ENCODE measurements at regions not wholly inside any gene's neighbourhood (a gene's known extent, or its start where the extent isn't known, plus 50 kb on each side); places are given as distances from the start of the nearest gene placed in this dataset.
"Not testable (repeated sequence)": the region's sequence is repeated elsewhere in the genome, so short reads cannot be mapped to it uniquely, and the experiment has no call there.

- no peak for TF ChIP-seq CTCF (conservative IDR thresholded peaks at IDR 0.05; ENCODE audit: low read depth)
- DNase-seq (ENCODE audit: low spot score), result no peak
- ChIA-PET CTCF (no interaction called here), POLR2A (ENCODE audit: low non-redundant PET) (no interaction called here)
- H3K27ac ChIP-seq, result no peak overlapping the region
Observed at GRCh38 chr4:158122501-158122900, 50.3 kb downstream of the GASK1B start.

GRCh38 chr4:158121161-158121579, 51.7 kb downstream of the GASK1B start:
- ChIA-PET CTCF (interaction anchor here (0.6 kb wide), 1 partner anchor 135 kb away, joined by 5 read pairs; no protein-coding TSS in a partner anchor), POLR2A (ENCODE audit: low non-redundant PET) (no interaction called here)
- DNase-seq (ENCODE audit: low spot score), result peak; percentile 6
- no peak overlapping the region for H3K27ac ChIP-seq
- no peak for TF ChIP-seq CTCF (conservative IDR thresholded peaks at IDR 0.05; ENCODE audit: low read depth)

GRCh38 chr4:158120645-158121151, 52.1 kb downstream of the GASK1B start:
- CTCF ChIA-PET; H3K27ac ChIP-seq; DNase-seq (ENCODE audit: low spot score); POLR2A ChIA-PET (ENCODE audit: low non-redundant PET): not testable (repeated sequence)

GRCh38 chr4:158112611-158113010, 60.2 kb downstream of the GASK1B start:
- CTCF ChIA-PET, result no interaction called here
- no peak for TF ChIP-seq CTCF (conservative IDR thresholded peaks at IDR 0.05; ENCODE audit: low read depth)
- DNase-seq (ENCODE audit: low spot score), result no peak
- POLR2A ChIA-PET (ENCODE audit: low non-redundant PET), result no interaction called here
- H3K27ac ChIP-seq, result no peak overlapping the region

GRCh38 chr4:158111241-158111640, 61.6 kb downstream of the GASK1B start:
- no peak overlapping the region for H3K27ac ChIP-seq
- DNase-seq (ENCODE audit: low spot score), result no peak

GRCh38 chr4:158102904-158103303, 69.9 kb downstream of the GASK1B start:
- no peak for DNase-seq (ENCODE audit: low spot score)
- CTCF ChIA-PET, result no interaction called here

More at GRCh38 chr4:158111241-158111640, 61.6 kb downstream of the GASK1B start:
- no peak for TF ChIP-seq CTCF (conservative IDR thresholded peaks at IDR 0.05; ENCODE audit: low read depth)
- ChIA-PET CTCF (no interaction called here), POLR2A (ENCODE audit: low non-redundant PET) (no interaction called here)

GRCh38 chr4:158099686-158100085, 73.1 kb downstream of the GASK1B start:
- CTCF ChIA-PET, result no interaction called here
- H3K27ac ChIP-seq, result no peak overlapping the region
- POLR2A ChIA-PET (ENCODE audit: low non-redundant PET), result no interaction called here
- no peak for DNase-seq (ENCODE audit: low spot score)
- no peak for TF ChIP-seq CTCF (conservative IDR thresholded peaks at IDR 0.05; ENCODE audit: low read depth)

More at GRCh38 chr4:158102904-158103303, 69.9 kb downstream of the GASK1B start:
- no peak overlapping the region for H3K27ac ChIP-seq
- no peak for TF ChIP-seq CTCF (conservative IDR thresholded peaks at IDR 0.05; ENCODE audit: low read depth)
- POLR2A ChIA-PET (ENCODE audit: low non-redundant PET), result no interaction called here

Measured in RWPE1 (cell line).